ENCODE measurements at regions not wholly inside any gene's neighbourhood (a gene's known extent, or its start where the extent isn't known, plus 50 kb on each side); places are given as distances from the start of the nearest gene placed in this dataset.

GRCh38 chr10:62616885-62617590 lies 187.5 kb upstream of the ADO start:
- TF ChIP-seq REST (tag by site-specific recombination; IDR thresholded peaks at IDR 0.05) (no peak), CTCF (tag by site-specific recombination; IDR thresholded peaks at IDR 0.05) (no peak), PBX3 (CRISPR knock-in tag; IDR thresholded peaks at IDR 0.05) (no peak), MYNN (tag by site-specific recombination; IDR thresholded peaks at IDR 0.05; ENCODE audit: borderline replicate concordance) (no peak), ELK4 (IDR thresholded peaks at IDR 0.05; ENCODE audit: borderline replicate concordance, low read depth, low read length) (no peak), PATZ1 (tag by site-specific recombination; IDR thresholded peaks at IDR 0.05) (no peak), ZBTB7A (tag by site-specific recombination; IDR thresholded peaks at IDR 0.05; ENCODE audit: low read depth) (no peak), GLIS1 (tag by site-specific recombination; IDR thresholded peaks at IDR 0.05) (peak; percentile 32; the same call in 1 of the 2 replicates), SP2 (tag by site-specific recombination; IDR thresholded peaks at IDR 0.05) (no peak), YY1 (tag by site-specific recombination; IDR thresholded peaks at IDR 0.05) (no peak), ZSCAN5A (tag by site-specific recombination; IDR thresholded peaks at IDR 0.05) (no peak), ZNF266 (tag by site-specific recombination; IDR thresholded peaks at IDR 0.05; ENCODE audit: low read depth) (no peak), MEIS1 (CRISPR knock-in tag; IDR thresholded peaks at IDR 0.05; ENCODE audit: borderline replicate concordance) (no peak)
